Osteoblast (primary cell): ENCODE measurements at regions not wholly inside any gene's neighbourhood (a gene's known extent, or its start where the extent isn't known, plus 50 kb on each side); places are given as distances from the start of the nearest gene placed in this dataset.
"Not testable (repeated sequence)": the region's sequence is repeated elsewhere in the genome, so short reads cannot be mapped to it uniquely, and the experiment has no call there.

ENCODE experiments used
- DNase-seq: peaks from one replicate; pipeline ENCODE4 v3.0.0; 2011; ENCODE audit warnings: low spot score, mixed read lengths; ENCODE audit not compliant: insufficient read length; ENCODE audit errors: missing footprints
- H2AFZ ChIP-seq: 2 replicates; pipeline ENCODE4 v1.6.0; 2011; ENCODE audit warnings: mild to moderate bottlenecking, low read length
- H3K27ac ChIP-seq: 2 replicates; pipeline ENCODE4 v1.5.1; 2011; ENCODE audit warnings: mild to moderate bottlenecking, low read depth, low read length, moderate library complexity
- H3K27me3 ChIP-seq: 2 replicates; pipeline ENCODE4 v1.6.0; 2012; ENCODE audit warnings: mild to moderate bottlenecking, control low read depth, inconsistent platforms, low read length, moderate library complexity; ENCODE audit not compliant: insufficient read depth
- H3K36me3 ChIP-seq: 2 replicates; pipeline ENCODE4 v1.5.1; 2011; ENCODE audit warnings: mild to moderate bottlenecking, low read length, control low read depth, moderate library complexity; ENCODE audit not compliant: insufficient read depth
- H3K4me1 ChIP-seq: 2 replicates; pipeline ENCODE4 v1.5.1; 2011; ENCODE audit warnings: mild to moderate bottlenecking, low read length, control low read depth, moderate library complexity; ENCODE audit not compliant: insufficient read depth
- H3K4me2 ChIP-seq: 2 replicates; pipeline ENCODE4 v1.6.0; 2011; ENCODE audit warnings: mild to moderate bottlenecking, low read length; ENCODE audit not compliant: insufficient read depth
- H3K4me3 ChIP-seq: fragments of 200-600 bp; sonication (generic); 3 replicates; pipeline ENCODE4 v1.5.1; 2012; ENCODE audit warnings: mild to moderate bottlenecking, low read length, inconsistent platforms; ENCODE audit not compliant: insufficient read depth
- H3K79me2 ChIP-seq: 2 replicates; pipeline ENCODE4 v1.6.0; 2012; ENCODE audit warnings: mild to moderate bottlenecking, low read length, control low read depth, inconsistent platforms; ENCODE audit not compliant: insufficient read depth
- H3K9me3 ChIP-seq: 2 replicates; pipeline ENCODE4 v1.5.1; 2011; ENCODE audit warnings: low read depth, low read length, control low read depth
- H4K20me1 ChIP-seq: 2 replicates; pipeline ENCODE4 v1.6.0; 2012; ENCODE audit warnings: mild to moderate bottlenecking, low read length, control low read depth; ENCODE audit not compliant: insufficient read depth
- TF ChIP-seq, protein P1 (sequence below): IDR thresholded peaks from 2 replicates; pipeline ENCODE4 v1.5.1; 2011; ENCODE audit warnings: mild to moderate bottlenecking, low read depth, low read length, moderate library complexity; ENCODE audit errors: extremely low read depth

DNA sequence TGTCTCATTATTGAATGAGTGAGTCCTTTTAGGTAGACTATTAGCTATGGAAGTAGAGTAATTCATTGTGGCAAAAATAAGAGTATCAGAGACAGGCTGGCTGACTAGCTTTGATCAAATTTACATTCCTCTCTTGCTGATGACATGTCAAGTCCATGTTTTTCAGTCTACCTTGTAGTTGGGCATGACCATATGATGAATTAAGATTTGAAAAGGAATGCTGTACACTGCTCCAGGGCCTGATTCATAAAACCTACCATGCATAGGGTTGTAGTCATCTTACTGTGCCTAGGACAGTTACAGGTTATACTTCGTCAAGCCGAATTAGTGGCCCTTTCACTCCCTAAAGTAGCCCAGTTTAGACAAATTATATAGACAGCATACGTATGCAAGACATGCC is 545.7 kb upstream of the MIS18BP1 start:
- Histone ChIP-seq H3K27ac (no peak overlapping the region), H3K4me1 (no peaks in the 10 kb centered on the region)

DNA sequence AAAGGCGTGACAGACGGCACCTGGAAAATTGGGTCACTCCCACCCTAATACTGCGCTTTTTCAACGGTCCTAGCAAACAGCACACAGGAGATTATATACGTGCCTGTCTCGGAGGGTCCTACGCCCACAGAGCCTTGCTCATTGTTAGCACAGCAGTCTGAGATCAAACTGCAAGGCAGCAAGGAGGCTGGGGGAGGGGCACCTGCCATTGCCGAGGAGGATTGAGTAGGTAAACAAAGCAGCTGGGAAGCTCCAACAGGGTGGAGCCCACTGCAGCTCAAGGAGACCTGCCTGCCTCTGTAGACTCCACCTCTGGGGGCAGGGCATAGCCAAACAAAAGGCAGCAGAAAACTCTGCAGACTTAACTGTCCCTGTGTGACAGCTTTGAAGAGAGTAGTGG is 543.0 kb upstream of the MIS18BP1 start:
- not testable (repeated sequence) for H3K27me3 ChIP-seq, DNase-seq, H2AFZ ChIP-seq, H3K36me3 ChIP-seq, H4K20me1 ChIP-seq, H3K79me2 ChIP-seq, H3K4me1 ChIP-seq, H3K4me2 ChIP-seq, H3K4me3 ChIP-seq, H3K9me3 ChIP-seq, H3K27ac ChIP-seq

More for the DNA sequence above, 545.7 kb upstream of the MIS18BP1 start:
- no peaks in the 10 kb centered on the region for H3K36me3 ChIP-seq
- no peak overlapping the region for H3K4me3 ChIP-seq
- DNase-seq, result no peak
- H3K79me2 ChIP-seq, result no peaks in the 10 kb centered on the region
- TF ChIP-seq, protein P1, sequence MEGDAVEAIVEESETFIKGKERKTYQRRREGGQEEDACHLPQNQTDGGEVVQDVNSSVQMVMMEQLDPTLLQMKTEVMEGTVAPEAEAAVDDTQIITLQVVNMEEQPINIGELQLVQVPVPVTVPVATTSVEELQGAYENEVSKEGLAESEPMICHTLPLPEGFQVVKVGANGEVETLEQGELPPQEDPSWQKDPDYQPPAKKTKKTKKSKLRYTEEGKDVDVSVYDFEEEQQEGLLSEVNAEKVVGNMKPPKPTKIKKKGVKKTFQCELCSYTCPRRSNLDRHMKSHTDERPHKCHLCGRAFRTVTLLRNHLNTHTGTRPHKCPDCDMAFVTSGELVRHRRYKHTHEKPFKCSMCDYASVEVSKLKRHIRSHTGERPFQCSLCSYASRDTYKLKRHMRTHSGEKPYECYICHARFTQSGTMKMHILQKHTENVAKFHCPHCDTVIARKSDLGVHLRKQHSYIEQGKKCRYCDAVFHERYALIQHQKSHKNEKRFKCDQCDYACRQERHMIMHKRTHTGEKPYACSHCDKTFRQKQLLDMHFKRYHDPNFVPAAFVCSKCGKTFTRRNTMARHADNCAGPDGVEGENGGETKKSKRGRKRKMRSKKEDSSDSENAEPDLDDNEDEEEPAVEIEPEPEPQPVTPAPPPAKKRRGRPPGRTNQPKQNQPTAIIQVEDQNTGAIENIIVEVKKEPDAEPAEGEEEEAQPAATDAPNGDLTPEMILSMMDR, result no peak
- H3K27me3 ChIP-seq, result no peaks in the 10 kb centered on the region
- H2AFZ ChIP-seq, result no peak overlapping the region
- H3K4me2 ChIP-seq, result no peak overlapping the region
- H3K9me3 ChIP-seq, result no peaks in the 10 kb centered on the region
- no peaks in the 10 kb centered on the region for H4K20me1 ChIP-seq

DNA sequence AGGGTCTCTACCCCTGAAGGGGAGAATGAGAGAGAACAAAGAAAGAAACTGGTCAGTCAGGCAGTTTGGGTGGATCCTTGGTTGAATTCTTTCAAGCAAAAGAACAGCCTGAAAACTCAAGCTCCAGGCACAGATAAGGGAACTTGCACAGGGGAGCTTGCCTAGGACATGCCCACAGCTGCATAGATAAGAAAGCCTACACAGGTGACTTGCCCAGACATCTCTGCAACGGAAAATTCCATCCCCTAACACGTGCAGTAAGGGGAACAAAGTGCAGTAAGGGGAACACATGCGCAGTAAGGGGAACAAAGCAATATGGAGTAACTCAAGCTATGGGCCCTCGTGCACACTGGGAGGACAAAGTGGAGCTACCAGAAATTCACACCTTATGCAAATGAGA is 540.1 kb upstream of the MIS18BP1 start:
- no peaks in the 10 kb centered on the region for H3K9me3 ChIP-seq
- H3K27me3 ChIP-seq, result no peaks in the 10 kb centered on the region
- no peaks in the 10 kb centered on the region for H4K20me1 ChIP-seq
- TF ChIP-seq, protein P1, result no peak
- no peak overlapping the region for H3K27ac ChIP-seq
- no peaks in the 10 kb centered on the region for H3K36me3 ChIP-seq
- DNase-seq, result no peak
- no peak overlapping the region for H2AFZ ChIP-seq
- H3K4me1 ChIP-seq, result no peaks in the 10 kb centered on the region
- H3K4me2 ChIP-seq, result no peak overlapping the region
- no peaks in the 10 kb centered on the region for H3K79me2 ChIP-seq
- no peak overlapping the region for H3K4me3 ChIP-seq

DNA sequence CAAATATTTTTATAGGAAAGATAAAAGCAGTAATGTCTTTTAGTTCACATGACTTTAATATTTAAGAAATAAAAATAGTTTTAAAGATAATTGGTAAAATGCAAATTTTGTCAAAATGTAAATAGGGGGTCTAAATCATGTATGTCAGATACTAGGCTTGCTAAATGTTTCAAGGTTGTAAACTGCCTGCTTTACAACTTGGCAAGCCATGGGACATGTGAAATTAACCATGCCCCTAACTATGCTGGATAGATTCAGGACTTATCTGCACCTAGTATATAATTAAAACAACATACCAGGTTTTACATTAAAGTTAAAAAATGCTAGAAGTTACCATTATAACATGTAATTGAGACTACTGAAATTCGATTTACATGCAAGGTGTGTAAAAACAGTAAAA is 537.3 kb upstream of the MIS18BP1 start:
- Histone ChIP-seq H3K9me3 (peaks cover 4% of the 10 kb centered on the region), H2AFZ (no peak overlapping the region), H3K36me3 (no peaks in the 10 kb centered on the region), H3K27me3 (no peaks in the 10 kb centered on the region), H3K4me3 (no peak overlapping the region), H3K27ac (no peak overlapping the region), H3K4me2 (no peak overlapping the region), H3K4me1 (no peaks in the 10 kb centered on the region), H4K20me1 (no peaks in the 10 kb centered on the region), H3K79me2 (no peaks in the 10 kb centered on the region)
- TF ChIP-seq, protein P1, result no peak
- DNase-seq, result no peak
